Astrocyte of the spinal cord (primary cell): ENCODE measurements at regions not wholly inside any gene's neighbourhood (a gene's known extent, or its start where the extent isn't known, plus 50 kb on each side); places are given as distances from the start of the nearest gene placed in this dataset.
A peak's percentile ranks its signal among the peaks of the same experiment; 100 is the strongest.
"Not testable (repeated sequence)": the region's sequence is repeated elsewhere in the genome, so short reads cannot be mapped to it uniquely, and the experiment has no call there.

Experiments
- DNase-seq: peaks from one replicate; pipeline ENCODE4 v3.0.0; 2011; ENCODE audit warnings: low read depth, low spot score
- H3K4me3 ChIP-seq: 2 replicates; pipeline ENCODE4 v1.5.1; 2011; ENCODE audit warnings: low read depth, mild to moderate bottlenecking, low read length, moderate library complexity
- in situ Hi-C: cut with HindIII; loops from 2 replicates; pipeline ENCODE4 v1.10.0; 2017; ENCODE audit warnings: low sequenced_read_pairs
- TF ChIP-seq, protein P1 (sequence below): IDR thresholded peaks from 2 replicates; pipeline ENCODE4 v1.5.1; 2012; ENCODE audit warnings: low read depth, mild to moderate bottlenecking, low read length, inconsistent platforms

DNA sequence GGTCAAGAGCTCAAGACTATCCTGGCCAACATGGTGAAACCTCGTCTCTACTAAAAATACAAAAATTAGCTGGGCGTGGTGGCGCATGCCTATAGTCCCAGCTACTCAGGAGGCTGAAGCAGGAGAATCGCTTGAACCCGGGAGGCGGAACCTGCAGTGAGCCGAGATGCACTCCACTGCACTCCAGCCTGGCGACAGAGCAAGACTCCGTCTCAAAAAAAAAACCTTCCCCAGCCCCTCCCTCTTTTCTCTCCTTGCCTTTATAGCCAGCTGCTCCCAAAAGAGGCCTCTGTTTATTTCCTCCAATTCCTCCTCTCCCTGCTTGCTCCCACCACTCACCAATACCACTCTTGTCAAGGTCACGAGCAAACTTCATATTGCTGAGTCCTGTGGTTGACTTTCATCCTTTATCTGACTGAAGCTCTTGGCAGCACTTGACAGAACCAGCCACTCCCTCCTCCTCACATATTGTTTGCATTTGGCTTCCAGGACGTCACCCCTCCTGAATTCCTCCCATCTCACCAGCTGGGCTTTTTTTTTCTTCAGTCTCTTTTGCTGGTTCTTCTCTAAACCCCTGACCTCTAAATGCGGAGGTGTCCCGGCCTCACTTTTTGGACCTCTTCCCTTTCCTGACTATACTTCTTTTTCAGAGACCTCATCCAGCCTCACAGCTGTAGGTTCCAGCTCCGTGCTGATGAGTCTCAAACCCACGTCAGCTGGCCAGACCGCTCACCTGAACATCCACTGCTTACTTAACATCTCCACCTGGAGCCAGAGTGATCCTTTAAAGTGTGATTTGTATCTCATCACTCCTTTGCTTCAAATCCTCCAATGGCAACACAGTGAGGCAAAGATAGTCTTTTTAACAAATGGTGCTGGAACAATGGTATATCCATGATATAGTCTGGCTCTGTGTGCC lies 84.6 kb upstream of the CAB39 start:
- in situ Hi-C loops, result no loop called here
- TF ChIP-seq, protein P1, sequence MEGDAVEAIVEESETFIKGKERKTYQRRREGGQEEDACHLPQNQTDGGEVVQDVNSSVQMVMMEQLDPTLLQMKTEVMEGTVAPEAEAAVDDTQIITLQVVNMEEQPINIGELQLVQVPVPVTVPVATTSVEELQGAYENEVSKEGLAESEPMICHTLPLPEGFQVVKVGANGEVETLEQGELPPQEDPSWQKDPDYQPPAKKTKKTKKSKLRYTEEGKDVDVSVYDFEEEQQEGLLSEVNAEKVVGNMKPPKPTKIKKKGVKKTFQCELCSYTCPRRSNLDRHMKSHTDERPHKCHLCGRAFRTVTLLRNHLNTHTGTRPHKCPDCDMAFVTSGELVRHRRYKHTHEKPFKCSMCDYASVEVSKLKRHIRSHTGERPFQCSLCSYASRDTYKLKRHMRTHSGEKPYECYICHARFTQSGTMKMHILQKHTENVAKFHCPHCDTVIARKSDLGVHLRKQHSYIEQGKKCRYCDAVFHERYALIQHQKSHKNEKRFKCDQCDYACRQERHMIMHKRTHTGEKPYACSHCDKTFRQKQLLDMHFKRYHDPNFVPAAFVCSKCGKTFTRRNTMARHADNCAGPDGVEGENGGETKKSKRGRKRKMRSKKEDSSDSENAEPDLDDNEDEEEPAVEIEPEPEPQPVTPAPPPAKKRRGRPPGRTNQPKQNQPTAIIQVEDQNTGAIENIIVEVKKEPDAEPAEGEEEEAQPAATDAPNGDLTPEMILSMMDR, result no peak
- peak; percentile 56 for DNase-seq
- no peak overlapping the region for H3K4me3 ChIP-seq

DNA sequence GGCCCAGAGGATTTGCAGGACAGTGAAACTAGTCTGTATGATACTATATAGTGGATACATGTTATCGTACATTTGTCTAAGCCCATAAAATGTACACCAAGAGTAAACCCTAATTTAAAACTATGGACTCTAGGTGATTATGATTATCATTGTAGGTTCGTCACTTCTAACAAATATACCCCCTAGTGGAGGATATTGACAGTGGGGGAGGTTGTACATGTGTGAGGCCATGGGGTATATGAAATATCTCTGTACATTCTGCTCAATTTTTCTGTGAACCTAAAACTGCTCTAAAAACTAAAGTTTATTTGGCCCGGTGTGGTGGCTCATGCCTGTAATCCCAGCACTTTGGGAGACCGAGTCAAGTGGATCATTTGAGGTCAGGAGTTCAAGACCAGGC lies 81.2 kb upstream of the CAB39 start:
- in situ Hi-C loops, result no loop called here
- TF ChIP-seq, protein P1, result no peak
- no peak overlapping the region for H3K4me3 ChIP-seq
- no peak for DNase-seq

DNA sequence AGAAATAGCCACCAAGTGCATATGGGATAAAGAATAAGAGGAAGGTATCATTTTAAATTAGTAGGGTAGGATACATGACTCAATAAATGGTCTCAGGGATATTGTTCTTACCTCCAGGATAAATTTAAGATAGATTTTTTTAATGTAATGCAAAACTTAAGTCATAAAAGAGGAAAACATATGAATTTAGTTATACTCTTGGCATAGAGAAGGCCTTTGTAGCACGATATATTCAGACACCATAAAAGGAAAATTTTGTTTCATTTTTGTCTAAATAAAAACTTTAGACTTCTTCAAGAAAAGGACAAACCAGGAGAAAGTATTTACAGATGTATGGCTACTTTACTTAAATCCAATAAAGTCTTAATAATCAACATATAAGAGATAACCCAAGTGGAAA lies 78.5 kb upstream of the CAB39 start:
- no peak overlapping the region for H3K4me3 ChIP-seq
- in situ Hi-C loops, result no loop called here
- DNase-seq, result no peak
- TF ChIP-seq, protein P1, result no peak

DNA sequence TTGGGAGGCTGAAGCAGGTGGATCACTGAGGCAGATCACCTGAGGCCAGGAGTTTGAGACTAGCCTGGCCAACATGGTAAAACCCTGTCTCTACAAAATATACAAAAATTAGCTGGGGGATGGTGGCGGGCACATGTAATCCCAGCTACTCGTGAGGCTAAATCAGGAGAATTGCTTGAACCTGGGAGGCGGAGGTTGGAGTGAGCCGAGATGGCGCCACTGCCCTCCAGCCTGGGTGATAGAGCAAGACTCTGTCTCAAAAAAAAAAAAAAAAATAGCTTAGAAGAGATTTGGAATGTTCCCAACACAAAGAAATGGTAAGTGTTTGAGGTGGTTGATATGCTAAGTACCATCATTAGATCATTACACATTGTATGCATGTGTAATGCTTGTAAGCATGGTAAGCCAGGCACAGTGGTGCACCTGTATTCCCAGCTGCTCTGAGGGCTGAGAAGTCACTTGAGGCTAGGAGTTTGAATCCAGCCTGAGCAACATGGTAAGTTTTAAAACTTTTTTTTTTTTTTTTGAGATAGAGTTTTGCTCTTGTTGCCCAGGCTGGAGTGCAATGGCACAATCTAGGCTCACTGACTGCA lies 77.8 kb upstream of the CAB39 start:
- DNase-seq, H3K4me3 ChIP-seq, in situ Hi-C loops: not testable (repeated sequence)

DNA sequence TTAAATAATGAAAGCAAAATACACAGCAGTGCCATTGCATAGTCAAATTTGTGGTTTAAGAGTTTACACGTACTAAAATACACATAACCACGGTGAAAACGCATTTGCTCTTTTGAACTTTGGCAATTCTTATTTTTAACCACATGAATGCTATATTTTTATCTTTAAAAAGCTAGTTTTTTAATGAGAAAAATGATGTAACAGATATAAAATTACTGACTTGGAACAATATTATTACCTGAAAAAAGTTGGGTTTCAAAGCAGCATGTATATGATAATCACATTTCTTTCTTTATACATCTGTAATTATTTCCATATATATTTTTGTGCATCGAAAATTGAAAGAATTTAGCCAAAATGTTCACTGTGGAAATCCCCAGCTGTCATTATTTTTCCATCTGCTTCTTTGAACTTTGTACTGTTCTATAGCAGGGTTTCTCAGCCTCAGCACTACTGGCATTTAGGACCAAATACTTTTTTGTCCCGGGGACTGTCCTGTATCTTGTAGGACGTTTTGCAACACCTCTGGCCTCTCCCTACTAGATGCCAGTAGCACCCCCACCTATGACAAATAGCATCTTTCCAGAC lies 75.9 kb upstream of the CAB39 start:
- TF ChIP-seq, protein P1, result no peak
- no peak for DNase-seq
- H3K4me3 ChIP-seq, result no peak overlapping the region
- in situ Hi-C loops, result no loop called here

DNA sequence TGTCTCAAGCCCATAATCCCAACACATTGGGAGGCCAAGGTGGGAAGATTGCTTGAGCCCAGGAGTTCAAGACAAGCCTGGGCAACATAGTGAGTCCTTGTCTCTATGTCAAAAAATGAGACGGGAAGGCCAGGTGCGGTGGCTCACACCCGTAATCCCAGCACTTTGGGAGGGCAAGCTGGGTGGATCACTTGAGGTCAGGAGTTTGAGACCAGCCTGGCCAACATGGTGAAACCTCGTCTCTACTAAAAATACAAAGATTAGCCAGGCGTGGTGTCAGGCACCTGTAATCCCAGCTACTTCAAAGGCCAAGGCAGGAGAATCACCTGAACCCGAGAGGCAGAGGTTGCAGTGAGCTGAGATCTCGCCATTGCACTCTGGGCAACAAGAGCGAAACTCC lies 75.2 kb upstream of the CAB39 start:
- H3K4me3 ChIP-seq, in situ Hi-C loops, DNase-seq: not testable (repeated sequence)

DNA sequence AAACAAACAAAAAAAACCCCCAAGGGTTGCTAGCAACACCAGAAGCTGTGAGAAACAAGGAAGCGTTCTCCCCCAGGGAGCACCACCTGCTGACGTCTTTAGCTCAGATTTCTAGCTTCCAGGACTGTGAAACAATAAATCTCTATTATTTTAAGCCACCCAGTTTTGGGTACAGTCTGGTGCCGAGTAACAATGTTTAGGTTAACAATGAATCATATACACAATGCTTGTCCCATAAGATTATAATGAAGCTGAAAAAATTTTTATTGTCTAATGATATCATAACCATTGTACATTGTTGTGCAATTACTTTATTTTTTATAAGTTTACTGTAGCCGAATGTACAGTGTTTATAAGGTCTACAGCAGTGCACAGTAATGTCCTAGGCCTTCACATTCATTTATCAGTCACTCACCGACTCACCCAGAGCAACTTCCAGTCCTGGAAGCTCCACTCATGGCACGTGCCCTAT lies 72.1 kb upstream of the CAB39 start:
- no peak overlapping the region for H3K4me3 ChIP-seq
- TF ChIP-seq, protein P1, result no peak
- in situ Hi-C loops, result no loop called here
- DNase-seq, result peak; percentile 80
